Esophagus squamous epithelium (tissue), 4 donors: ENCODE measurements at regions not wholly inside any gene's neighbourhood (a gene's known extent, or its start where the extent isn't known, plus 50 kb on each side); places are given as distances from the start of the nearest gene placed in this dataset.

Experiments used
- POLR2A ChIP-seq, 4 donors: fragments of 450-650 bp; IDR thresholded peaks; one replicate each; pipeline ENCODE4 v1.6.1; 2017; ENCODE audit warnings: antibody characterized with exemption in 4 of 4, mild to moderate bottlenecking in 4 of 4, moderate library complexity in 3 of 4
- TF ChIP-seq, protein P1 (sequence below), 6 experiments: fragments of 450-650 bp in 4 of 6; fragments of 200-600 bp in 2 of 6; sonication (generic) in 2 of 6; IDR thresholded peaks; one replicate each; pipeline ENCODE4 v1.5.1; 2016 to 2019; ENCODE audit warnings: antibody characterized with exemption in 6 of 6, mild to moderate bottlenecking in 4 of 6, moderate library complexity in 4 of 6

DNA sequence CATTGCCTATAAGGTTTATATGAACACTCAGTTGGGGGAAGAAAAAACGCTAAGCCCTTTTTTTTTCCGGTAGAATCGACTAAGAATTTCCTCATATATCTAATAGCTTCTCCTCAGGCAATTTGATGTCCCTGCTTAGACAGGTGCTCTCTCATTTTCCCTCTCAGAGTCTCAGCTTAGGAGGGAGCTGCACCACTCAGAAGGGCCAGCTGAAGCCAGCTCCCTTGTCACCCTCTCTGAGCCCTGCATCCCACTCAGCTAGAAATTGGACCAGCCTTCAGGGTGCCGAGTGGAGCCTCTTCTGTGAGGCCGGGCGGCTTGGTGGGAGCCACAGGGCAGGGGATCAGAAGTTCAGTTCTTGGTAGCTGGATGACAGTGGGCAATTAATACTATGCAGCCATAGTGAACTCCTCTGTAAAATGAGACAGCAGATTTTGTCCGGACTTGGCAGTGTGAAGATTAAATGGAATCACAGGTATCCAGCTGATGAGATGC, 368.5 kb downstream of the MAFB start:
- TF ChIP-seq, protein P1, sequence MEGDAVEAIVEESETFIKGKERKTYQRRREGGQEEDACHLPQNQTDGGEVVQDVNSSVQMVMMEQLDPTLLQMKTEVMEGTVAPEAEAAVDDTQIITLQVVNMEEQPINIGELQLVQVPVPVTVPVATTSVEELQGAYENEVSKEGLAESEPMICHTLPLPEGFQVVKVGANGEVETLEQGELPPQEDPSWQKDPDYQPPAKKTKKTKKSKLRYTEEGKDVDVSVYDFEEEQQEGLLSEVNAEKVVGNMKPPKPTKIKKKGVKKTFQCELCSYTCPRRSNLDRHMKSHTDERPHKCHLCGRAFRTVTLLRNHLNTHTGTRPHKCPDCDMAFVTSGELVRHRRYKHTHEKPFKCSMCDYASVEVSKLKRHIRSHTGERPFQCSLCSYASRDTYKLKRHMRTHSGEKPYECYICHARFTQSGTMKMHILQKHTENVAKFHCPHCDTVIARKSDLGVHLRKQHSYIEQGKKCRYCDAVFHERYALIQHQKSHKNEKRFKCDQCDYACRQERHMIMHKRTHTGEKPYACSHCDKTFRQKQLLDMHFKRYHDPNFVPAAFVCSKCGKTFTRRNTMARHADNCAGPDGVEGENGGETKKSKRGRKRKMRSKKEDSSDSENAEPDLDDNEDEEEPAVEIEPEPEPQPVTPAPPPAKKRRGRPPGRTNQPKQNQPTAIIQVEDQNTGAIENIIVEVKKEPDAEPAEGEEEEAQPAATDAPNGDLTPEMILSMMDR (IDR thresholded peaks at IDR 0.05), result no peak
- no peak for TF ChIP-seq POLR2A (IDR thresholded peaks at IDR 0.05)
